NCI-H2227 (cell line): ENCODE measurements at regions not wholly inside any gene's neighbourhood (a gene's known extent, or its start where the extent isn't known, plus 50 kb on each side); places are given as distances from the start of the nearest gene placed in this dataset.

ENCODE experiments used
- DNase-seq: peaks from one replicate; lab custom pipeline; 2025; ENCODE audit not compliant: unreplicated experiment; lab: John Stamatoyannopoulos, UW

DNA sequence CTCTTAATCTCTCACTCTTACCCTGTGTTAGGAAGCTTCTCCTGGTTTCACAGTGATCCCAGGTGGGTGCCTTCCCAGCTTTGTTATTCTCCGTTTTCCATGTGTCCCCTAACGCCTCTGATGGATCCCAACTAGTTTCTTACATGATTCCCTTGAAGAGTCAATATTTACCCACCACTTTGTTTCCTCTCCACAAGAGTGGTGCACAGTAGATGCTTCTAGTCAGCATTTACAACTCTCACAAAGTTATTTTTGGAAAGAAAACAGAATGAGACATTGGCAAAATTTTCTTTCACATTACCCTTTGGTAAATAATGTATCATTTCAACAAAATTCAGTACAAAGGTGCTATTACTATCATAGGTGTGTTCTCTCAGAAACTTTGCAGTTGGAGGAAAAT is 1611.1 kb upstream of the ZEB2 start:
- DNase-seq, result no peak

DNA sequence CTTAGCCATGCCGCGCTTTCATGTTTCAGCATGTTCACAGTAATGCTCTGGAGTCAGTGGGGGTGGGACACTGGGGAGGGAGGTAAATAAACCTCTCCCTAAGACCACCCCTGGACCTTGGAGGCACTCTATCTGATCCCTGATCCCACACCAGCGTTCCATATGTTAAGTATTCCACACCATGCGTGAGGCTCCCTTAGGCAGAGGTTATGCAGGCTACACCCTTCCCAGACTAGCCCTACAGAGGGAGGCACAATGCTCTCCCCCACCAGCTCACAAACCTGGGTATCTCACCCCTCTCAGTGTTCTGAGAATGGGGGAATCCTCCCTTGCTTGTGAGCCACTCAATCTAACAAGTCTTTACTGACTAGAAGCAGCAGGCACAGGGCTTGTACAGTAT is 1610.4 kb upstream of the ZEB2 start:
- no peak for DNase-seq

DNA sequence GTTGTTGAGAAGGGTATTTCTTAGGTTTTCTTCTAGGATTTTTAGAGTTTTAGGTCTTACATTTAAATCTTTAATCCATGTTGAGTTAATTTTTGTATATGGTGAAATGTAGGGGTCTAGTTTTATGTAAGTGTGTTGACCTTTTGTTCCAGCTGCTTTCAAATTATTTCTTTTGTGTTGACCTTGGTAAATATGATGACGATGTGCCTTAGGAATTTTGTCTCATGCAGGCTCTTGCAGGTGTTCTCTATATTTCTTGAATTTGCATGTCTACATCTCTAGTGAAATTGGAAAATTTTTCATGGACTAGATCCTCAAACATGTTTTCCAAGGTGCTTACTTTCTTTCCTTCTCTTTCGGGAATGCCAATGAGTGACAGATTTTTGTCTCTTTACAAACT is 1609.3 kb upstream of the ZEB2 start:
- no peak for DNase-seq

DNA sequence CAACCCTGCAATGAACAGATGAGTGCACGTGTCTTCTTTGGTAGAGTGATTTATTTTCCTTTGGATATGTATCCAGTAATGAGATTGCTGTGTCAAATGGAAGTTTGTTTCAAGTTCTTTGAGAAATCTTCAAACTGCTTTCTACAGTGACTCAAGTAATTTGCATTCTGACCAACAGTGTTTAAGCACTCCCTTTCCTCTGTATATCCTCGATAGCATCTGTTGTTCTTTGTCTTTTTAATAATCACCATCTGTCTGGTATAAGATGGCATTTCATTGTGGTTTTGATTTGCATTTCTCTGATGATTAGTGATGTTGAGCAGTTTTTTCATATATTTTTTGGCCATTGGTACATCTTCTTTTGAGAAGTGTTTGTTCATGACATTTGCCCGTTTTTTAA is 1608.3 kb upstream of the ZEB2 start:
- DNase-seq, result no peak

DNA sequence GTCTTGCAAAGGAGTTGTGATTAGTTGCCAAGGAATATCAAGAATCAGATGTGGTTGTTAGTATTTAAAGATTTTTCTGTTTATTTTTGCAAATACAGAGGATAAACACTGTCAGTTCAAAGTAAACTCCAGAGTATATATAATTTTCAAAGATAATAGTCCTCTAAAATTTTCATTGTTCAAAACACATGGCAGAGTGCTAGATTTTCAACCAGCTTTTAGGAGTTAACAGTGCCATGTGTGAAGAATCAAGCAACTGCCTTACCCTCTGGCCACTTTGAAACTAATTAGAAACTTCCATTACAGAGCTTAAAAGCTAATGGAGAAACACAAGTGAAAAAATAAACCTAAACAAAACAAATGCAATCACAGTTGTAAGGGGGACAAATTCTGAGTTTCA is 1605.6 kb upstream of the ZEB2 start:
- no peak for DNase-seq

DNA sequence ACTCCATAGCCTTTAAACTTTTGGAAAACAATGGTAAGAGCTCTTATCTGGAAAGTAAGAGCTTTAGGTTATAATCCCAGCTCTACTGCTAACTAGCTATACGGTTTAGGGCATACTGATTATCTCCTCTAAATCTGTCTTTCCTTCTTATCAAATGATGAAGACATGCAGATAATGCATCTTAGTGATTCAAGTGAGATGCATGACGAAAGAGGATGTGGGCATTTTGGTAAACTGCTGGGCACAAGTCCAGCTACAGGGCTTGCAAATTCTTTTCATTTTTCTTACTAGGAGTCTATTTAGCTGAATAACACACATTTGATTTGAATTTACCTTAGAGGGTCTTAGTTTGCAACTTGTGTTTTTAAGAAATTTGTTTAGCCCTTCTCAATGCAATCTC is 1604.8 kb upstream of the ZEB2 start:
- DNase-seq, result no peak

DNA sequence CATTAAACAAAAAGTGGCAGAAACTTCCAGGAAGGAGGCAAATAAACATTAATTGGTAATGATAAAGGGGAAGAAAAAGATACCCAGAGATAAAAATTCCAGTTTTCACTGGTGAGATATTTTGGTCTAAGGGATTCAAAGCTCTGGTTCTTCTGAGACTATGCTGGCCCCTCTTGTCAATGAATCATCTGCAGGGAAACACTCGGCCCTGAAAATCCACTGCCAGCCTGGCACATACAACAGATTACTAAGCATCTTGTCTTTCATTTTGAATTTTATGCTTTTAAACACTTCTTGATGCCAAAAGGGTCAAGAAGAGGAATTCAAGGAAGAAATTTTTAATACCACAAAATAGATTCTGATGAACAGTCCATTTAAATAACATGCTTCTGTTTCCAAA is 1603.8 kb upstream of the ZEB2 start:
- no peak for DNase-seq

DNA sequence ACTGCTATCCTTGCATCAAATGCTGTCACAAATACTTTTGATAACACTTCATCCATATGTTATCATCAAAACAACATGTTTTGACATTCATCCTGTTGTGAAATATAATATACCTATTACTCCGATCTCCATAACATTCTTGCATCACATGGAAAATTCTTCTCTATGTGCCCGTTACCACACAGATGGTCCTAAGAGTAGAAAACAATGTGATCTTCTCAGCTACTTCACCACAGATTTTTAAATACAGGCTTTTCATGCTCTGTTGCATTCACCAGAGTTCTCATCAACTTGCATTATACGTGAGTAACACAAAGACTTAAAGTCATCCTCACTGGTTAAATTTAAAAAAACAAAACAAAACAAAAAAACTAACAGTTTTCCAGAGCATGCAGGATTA is 1603.3 kb upstream of the ZEB2 start:
- DNase-seq, result no peak

DNA sequence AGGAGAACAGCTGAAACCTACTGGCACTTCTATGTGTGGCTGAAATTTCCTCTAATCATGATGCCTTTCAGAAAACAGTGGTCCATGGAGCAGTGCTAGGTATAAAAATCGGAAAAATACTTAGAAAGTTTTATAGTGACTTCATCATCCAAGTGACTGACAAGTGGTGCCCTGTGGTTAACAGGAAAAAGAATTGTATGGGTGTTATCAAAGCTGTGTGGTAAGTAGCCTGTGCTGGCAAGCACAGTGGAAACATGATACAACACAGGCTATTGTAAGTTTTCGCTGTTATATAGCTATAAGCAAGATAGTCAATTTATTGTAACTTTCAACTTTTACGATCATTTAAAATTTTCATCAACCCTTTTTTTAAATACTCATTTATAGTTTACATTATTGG is 1599.7 kb upstream of the ZEB2 start:
- no peak for DNase-seq

DNA sequence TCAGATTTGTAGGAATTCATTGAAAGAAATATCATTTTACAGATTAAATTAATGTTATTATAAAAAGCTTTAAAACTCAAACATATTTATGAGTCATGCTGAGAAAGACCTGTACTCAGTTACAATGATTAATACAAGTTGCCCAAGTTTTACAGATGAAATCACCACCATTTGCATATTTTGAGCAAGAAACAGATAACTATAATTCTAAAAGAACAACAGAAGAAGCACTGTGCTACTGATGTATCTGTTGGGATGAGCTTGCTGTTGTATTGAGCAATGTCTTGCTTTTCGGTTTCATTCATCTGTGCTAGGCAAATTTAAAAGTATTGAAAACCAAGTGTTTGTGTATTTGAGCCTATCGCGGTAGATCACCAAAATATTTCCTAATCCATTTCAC is 1589.1 kb upstream of the ZEB2 start:
- DNase-seq, result no peak

DNA sequence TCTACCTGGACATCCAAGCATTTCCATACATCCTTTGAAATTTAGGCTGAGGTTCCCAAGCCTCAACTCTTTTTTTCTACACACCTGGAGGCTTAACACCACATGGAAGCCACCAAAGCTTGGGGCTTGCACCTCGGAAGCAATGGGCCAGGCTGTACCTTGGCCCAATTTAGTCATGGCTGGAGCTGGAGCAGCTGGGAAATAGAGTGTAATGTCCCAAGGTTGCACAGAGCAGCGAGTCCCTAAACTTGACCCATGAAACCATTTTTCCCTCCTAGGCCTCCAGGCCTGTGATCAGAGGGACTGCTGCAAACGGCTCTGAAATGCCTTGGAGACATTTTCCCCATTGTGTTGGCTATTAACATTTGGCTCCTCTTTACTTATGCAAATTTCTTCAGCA is 1574.3 kb upstream of the ZEB2 start:
- no peak for DNase-seq

DNA sequence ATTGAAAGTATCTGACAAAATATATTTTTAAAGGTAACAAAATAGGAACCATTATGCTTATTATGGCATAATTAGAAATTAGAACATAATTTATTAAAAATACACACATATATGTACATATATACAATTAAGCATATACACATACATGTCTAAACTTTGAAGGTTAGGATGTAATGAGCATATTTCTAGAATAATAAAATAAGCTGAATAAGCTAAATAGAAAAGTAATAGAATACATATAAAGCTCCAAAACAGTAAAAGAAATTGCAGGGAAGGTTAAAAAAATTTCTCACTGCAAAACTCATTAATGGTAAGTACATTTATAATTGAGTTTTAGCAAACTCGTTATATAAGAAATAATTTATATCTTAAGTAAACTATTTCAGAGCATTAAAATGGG is 1561.5 kb upstream of the ZEB2 start:
- DNase-seq, result no peak

DNA sequence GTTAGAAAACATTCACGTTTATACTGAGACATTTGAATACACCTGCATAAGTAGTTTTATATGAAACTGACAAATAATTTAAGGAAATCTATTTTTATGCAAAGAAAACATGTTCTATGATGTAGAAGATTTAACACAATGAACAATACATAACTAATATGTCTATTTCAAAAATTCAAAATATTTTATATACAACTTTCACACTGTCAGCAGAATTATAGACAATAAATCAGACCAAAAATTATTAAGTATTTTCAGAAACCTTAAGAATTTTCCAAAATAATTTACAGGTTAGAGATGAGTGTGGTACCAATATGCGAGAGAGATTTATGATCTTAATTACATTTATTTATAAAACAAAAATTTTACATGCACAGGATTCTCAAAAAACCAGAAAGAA is 1561.0 kb upstream of the ZEB2 start:
- DNase-seq, result no peak

DNA sequence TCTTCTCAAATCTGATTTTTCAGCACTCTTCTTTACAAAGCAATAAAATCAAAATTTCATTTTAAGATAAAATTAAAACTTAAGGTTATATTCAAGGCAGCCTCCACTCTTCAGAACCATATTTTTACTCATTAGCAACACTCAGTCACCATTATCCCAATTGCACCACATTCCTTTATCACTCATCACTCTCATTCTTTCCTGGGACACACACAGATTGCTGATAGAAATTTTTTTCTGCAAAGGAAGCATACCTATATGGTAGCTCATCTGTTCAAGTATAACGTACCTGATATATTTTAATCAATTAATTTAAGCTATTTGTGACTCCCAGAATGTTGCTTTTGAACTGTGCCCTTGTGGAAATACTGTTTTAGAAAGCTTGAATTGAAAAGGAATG is 1559.3 kb upstream of the ZEB2 start:
- DNase-seq, result no peak

DNA sequence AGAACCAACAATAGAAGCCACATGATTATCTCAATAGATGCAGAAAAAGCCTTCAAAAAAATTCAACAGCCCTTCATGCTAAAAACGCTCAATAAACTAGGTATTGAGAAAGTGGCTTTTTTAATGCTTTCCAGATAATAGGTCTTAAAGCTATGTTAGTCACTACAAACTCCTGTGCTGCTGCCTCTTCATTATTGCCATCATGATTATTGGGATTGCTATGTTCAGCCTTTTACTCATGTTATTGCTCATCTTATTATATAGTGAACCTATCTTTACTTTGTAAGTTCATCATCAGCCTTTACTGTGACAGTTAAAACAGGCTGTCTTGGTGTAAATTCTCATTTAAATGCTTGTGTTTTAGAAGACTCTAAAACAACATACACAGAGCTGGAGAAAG is 1557.2 kb upstream of the ZEB2 start:
- no peak for DNase-seq

DNA sequence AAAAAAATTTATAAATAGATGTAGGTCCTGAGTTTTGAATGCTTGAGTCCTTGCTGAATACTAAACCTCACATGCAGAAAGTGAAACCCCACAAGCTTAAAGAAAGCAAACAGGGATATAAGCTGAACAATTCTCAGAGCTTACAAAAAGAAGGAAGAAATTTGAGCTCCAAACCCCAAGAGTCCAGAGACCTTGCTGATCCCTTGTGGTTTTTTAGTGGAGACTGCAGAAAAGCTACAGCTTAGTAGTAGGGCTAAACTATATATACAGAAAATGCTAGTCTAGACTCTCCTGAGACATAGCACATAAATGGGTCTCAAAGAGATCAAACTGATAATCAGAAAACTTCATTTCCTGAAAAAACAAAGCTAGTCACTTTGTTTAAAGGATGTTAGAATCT is 1548.1 kb upstream of the ZEB2 start:
- no peak for DNase-seq

DNA sequence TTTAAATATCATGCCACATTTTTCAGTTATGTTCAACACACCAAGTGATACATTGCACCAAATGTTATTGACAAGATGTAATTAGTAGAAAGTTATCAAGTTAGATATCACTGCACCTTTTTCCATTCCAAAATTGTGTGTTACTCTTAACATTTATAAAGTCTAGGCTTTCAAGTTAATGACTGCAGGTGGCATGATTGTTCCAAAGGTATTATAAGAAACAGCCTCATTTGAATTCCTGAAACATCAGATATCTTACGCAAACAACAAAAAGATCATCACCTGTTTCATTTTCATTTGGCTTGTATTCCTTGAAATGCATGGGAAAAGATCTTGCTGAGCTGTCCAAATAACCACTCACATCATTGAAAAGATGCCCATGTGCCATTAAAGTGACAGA is 1528.2 kb upstream of the ZEB2 start:
- DNase-seq, result no peak

DNA sequence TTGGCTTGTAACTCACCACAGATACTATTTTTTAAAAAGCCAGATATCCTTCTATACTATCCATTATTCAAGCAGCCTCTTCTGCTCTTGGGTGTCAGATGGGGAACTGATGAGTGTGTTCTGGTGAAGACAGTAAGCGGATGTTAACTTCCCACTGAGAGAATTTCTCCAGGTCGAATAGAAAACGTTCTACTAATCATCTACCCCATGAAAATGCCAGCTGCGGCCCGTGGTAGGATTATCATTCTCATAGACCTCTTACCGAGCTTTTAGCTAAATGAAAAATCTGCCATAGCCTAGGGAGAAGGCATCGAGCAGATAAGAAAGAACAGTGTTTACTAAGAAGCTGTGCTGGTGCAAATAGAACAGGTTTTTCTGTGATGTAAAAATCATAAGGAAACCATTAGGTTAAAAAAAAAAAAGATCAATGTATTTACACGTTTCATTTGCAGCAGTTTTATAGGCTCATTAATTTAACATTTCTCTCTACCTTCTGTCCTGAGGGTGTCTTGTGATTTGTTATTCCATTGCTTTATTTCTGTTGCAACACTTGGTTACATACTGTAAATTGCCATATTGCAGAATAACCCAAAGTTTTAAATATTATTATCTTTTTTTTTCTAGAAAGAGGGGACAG is 1521.5 kb upstream of the ZEB2 start:
- DNase-seq, result no peak

DNA sequence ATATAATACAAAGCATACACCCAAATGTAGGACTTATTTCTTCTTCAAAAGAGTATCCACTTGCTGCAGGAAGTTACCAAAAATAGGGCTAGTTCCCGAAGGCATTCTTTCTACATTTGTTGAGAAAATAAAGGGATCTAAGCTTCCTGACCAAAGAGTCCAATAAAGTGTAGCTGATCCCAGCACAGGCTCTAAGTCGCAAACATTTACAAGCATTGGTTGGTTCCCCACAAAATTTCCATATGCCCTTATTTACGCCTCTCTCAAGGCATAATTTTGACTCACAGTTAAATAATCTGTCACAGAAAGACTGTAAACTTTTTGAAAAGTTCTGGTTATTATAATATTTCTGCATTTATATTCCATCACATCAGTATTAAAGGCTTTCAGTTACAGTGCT is 1520.1 kb upstream of the ZEB2 start:
- no peak for DNase-seq

DNA sequence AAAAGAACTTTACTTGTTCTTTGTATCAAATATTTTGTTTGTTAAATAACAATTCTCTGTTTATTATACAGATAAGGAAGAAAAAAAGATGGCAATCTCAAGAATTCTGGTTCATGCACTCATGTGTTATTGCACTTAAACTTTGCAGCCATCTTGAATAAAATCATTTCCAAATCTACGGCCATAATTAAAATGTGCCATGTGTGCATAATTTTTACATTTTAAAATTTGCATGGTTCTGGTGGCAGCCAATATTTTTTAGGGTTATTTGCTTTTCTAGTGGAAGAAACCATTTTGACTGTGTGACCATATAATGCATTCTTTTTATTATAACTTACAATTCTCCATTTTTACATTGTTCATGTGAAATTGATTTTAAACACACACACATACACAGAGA is 1518.1 kb upstream of the ZEB2 start:
- DNase-seq, result no peak

DNA sequence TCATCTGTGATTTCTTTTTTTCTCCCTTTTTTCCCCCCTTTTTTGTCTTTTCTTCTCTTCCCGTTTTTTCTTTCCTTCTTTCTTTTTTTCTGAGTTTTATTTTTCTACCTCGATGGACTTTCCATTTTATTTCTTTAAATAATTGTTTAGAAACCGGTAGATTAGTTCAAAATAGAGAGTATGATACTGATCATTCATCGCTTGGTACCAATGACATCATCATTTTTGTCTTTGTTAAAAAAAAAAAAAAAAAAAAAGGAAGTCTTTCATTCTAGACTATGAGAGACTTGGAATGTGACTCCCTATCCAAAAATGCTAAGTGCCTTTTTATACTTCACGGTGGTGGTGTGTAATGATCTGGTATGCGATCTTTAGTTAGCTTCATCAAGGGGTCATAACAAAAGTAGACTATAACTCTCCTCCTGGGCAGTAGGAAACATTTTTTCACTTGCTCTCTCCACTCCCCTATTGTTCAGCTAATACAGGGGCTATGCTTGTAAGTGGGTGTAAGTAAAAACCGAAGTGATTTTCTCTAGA is 1517.5 kb upstream of the ZEB2 start:
- no peak for DNase-seq

DNA sequence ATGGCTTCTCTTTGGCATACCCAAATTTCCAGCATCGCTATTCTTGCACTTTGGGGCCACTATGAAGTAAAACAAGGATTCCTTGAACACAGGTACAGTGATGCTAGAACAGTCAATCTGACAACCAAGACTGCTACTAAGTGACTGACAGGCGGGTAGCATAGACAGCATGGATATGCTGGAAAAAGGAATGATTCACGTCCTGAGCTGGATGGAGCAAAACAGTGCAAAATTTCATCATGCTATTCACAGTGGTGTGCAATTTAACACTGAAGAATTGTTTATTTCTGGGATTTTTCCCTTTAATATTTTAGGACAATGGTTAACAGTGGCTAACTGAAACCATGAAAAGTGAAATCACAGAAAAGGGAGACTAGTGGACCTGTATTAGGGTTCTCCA is 1511.2 kb upstream of the ZEB2 start:
- DNase-seq, result no peak

DNA sequence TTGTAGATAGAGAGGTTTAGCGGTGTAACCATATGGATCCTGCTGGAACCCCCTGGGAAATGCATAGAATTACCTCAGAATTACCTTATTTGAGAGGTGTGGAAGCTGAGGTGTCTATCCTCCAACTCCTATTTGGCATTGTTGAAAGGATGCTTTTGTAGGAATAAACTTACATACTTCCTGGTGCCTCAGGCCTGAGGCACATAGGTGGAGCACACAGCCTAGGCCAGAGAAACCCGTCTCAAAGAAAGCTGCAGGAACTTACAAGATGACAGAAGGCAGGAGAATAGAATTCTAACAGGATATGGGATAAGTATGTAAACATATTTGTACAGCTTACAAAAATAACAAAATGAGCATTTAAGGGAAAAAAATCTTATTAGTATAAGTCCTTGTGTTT is 1507.2 kb upstream of the ZEB2 start:
- DNase-seq, result no peak

DNA sequence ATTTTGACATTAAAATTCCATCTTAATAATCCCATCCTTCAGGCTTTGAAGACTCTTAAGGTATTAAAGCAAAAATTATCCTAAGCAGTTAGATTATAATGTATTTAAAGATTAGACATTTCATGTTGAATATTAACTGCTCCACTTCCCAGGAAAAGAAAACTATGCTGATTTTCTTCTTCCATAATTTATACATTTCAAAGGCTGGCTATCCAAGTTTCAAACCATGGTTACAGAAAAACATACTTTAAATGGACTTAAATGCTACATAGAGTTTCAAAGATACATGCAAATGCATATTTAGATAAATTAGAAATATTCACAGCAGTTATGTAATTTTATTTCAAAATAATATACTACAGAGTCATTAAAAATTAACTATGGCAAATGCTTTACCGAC is 1505.6 kb upstream of the ZEB2 start:
- DNase-seq, result no peak
